GM12801 (cell line): ENCODE measurements at regions not wholly inside any gene's neighbourhood (a gene's known extent, or its start where the extent isn't known, plus 50 kb on each side); places are given as distances from the start of the nearest gene placed in this dataset.

Experiments used
- TF ChIP-seq, protein P1 (sequence below): IDR thresholded peaks from one replicate; pipeline ENCODE4 v1.5.1; 2011; ENCODE audit warnings: control low read depth; ENCODE audit not compliant: insufficient read length; ENCODE audit errors: extremely low read depth

DNA sequence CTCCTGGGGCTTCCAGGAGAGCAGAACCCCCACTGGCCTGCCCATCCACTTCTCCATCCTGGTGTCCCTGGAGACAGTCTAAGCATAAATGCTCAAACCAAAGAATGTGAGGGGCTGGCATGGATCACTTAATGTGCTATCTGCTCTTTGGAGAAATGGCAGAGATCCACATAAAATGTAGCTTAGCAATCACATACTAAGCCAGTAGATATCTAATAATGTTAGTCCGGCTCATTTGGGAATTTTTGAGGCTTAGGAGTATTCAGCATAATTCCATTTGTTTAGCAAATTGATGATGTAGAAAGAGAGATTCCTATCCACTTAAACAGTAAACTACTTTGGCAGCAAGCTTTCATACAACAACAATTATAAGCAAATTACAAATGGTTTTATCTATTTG, 90.7 kb downstream of the TENT5C start:
- TF ChIP-seq, protein P1, sequence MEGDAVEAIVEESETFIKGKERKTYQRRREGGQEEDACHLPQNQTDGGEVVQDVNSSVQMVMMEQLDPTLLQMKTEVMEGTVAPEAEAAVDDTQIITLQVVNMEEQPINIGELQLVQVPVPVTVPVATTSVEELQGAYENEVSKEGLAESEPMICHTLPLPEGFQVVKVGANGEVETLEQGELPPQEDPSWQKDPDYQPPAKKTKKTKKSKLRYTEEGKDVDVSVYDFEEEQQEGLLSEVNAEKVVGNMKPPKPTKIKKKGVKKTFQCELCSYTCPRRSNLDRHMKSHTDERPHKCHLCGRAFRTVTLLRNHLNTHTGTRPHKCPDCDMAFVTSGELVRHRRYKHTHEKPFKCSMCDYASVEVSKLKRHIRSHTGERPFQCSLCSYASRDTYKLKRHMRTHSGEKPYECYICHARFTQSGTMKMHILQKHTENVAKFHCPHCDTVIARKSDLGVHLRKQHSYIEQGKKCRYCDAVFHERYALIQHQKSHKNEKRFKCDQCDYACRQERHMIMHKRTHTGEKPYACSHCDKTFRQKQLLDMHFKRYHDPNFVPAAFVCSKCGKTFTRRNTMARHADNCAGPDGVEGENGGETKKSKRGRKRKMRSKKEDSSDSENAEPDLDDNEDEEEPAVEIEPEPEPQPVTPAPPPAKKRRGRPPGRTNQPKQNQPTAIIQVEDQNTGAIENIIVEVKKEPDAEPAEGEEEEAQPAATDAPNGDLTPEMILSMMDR = no peak

DNA sequence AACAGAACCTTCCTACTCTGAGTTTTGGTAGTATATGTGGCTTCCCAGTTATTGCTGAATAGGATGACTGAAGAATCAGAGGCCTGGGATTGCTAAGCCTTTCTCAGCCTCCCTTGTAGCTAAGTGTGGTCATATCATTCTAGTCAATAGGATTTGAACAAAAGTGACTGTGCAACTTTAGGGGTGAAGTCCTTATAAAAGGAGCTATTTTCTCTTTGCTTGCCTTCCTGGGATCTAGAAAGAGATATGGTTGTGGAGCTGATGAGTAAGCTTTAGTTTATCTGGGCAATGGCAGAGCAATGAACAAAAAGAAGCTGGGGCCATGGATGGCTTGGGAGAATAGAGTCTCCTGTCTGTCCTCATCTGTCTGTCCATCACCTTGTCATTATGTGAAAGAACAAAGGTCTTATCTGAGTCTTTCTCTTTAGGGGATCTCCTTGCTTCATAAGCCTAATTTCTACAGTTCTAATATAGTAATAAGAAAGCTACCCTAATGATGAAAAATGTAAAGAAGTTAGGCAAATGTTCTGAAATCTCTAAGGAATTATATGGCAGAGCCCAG, 91.5 kb downstream of the TENT5C start:
- TF ChIP-seq, protein P1 = no peak

DNA sequence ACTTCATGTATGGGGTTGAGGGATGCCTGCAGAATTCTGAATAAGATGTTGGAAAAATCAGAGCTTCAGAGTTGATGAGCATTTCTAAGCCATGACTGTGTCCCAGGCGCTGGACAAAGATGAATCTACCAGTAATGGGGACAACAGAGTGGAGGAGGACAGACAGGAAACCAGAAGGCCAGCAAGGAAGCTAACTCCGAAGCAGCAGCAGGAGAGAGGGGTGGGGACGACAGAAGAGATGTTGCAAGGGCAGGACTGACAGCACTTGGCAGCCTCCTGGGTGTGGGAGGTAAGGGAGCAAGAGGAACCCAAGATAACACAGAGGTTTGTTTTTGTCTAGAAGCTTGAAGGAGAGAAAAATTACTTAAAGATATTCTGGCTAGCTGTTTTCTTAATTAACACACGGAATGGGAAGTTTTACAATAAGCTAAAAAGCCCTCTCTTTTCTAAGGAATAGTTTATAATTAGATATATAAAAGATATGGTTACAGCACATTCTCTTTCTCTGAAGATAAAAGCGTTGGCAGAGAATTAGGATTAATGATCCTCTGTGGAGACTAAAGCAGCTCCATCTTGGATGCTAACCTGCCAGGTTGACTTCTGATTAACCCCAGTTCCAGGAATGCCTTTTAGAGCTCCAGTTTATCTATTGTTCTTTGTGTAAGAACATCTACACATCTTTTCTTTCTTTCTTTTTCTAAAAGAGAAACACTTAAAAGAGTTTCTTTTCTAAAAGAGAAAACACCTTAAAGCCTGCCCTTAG, 92.7 kb downstream of the TENT5C start:
- TF ChIP-seq, protein P1 = no peak

DNA sequence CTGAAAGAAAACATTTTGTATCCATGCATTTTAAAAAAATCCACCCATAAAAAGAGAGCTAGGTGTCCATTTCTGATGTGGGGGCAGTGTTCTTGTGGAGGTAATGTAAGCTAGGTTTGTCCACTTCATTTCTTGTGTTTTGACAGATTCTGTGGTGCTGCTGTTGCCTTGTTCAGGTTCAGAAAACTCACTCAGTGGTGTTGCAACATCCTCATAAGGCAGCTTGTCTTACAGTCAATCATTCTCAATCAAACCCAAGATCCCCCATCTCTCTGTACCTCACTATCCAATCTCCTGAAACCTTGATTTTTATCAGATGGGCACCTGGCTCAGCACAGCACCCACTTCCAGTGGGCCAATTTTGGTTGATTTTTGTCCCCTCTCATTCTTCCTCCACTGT, 94.1 kb downstream of the TENT5C start:
- TF ChIP-seq, protein P1 = no peak

DNA sequence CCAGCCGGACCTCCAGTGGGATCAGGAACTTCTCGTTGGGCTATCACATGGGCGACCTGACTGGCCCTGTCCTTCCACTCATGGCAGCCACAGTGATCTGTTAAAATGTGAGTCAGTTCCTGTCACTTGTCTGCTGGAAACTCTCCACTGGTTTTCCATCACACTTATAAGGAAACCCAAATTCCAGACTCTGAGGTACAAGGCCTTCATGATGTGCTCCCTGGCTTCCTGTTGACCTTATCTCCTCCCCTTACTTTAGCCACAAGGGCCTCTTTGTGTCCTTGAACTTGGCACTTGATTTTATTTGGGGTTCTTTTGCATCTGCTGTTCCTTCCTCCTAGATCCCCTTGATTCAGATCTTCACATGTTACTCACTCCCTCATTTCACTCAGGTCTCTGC, 96.8 kb downstream of the TENT5C start:
- TF ChIP-seq, protein P1 = no peak

DNA sequence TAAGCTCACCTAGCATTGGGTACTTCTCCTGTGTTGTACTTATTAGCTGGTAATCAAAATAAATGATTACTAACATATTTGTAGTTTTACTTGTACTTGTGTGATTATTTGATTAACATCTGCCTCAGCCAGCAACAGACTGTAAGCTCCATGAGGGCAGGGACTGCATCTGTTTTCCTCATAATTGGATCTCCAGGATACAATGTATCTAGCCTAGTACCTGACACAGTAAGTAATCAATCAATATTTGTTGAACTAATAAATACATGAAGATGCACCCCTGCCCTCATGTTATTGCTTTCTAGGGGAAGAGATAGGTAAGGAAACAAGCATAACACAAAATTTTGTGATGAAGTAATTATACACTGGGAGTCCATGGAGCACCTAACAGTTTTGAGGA, 101.5 kb downstream of the TENT5C start:
- TF ChIP-seq, protein P1 = no peak

DNA sequence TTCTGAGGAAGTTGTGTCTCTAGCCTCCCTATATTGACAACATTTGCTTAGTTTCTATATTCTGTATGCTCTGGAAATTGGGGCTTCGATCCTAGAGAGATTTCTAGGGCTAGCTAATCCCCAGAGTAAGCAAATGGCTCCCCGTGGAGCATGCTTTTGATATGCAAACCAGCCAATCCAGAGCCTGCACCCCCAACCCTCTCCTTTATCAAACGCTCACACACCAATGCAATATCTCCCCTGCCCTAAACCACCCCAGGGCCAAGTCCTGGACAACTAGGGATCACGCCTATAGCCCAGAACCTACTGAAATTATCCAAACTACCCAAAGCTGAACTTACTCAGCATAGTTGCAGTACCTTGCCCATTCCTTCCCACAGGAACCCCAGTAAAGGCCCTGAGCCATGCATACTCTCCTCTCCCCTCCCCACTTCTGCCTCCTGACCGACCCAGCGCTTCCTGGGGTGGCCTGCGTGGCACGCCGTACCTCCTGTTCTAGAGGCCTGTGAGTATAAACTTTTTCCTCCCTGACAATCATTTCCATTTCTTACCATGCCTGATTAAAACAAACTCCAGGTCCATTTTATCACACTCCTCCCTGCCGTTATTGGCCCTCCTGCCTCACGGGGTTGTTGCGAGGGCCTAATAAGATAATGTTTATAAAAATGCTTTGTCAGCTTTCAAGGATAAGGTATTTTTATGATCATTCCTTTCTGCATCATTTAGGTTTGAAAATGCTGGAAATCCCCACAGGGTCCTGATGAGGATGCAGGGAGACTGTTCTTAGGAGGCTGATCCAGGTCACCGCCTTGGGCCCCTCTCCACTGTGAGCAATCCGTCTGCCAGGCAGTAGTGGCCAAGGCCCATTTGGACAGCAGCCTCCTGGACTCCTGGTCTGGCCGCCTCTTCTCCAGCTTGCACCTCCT, 102.7 kb downstream of the TENT5C start:
- TF ChIP-seq, protein P1 = no peak
